ENCODE measurements at regions not wholly inside any gene's neighbourhood (a gene's known extent, or its start where the extent isn't known, plus 50 kb on each side); places are given as distances from the start of the nearest gene placed in this dataset.

- TF ChIP-seq CTCF (conservative IDR thresholded peaks at IDR 0.05 in 1 of 2, IDR thresholded peaks at IDR 0.05 in 1 of 2; ENCODE audit: low read depth in 1 of 2, low read length in 2 of 2) (no peak), EZH2 (IDR thresholded peaks at IDR 0.05; ENCODE audit: low read length, missing control alignments) (no peak)
- H3K9me3 ChIP-seq (ENCODE audit: control insufficient read depth, insufficient read depth, low read depth, low read length) = no peaks in the 10 kb centered on the region
- H3K9ac ChIP-seq (ENCODE audit: insufficient read depth, low read length) = no peak overlapping the region
- H2AFZ ChIP-seq (ENCODE audit: low read length) = no peak overlapping the region
- no peak overlapping the region for H3K4me3 ChIP-seq (replicated peaks in 1 of 4; ENCODE audit: control extremely low read depth in 1 of 4, insufficient read depth in 1 of 4, low read depth in 3 of 4, low read length in 4 of 4)
- H3K36me3 ChIP-seq (ENCODE audit: control insufficient read depth, insufficient read depth, low read length) = no peaks in the 10 kb centered on the region
- H3K4me2 ChIP-seq (ENCODE audit: extremely low read depth, insufficient read depth, low read length) = no peak overlapping the region
- no peaks in the 10 kb centered on the region for H3K4me1 ChIP-seq (ENCODE audit: control insufficient read depth, extremely low read depth, insufficient read depth, low read length)
- no peak for DNase-seq (ENCODE audit: low read depth in 2 of 2)
- no peaks in the 10 kb centered on the region for H3K79me2 ChIP-seq (ENCODE audit: control insufficient read depth, insufficient read depth, low read length)
- no peak overlapping the region for H3K27ac ChIP-seq (ENCODE audit: insufficient read depth, low read length)
- H3K27me3 ChIP-seq (ENCODE audit: control insufficient read depth, insufficient read depth, low read length) = no peaks in the 10 kb centered on the region
- no peaks in the 10 kb centered on the region for H4K20me1 ChIP-seq (ENCODE audit: control insufficient read depth, extremely low read depth, insufficient read depth, low read length)
Observed at GRCh38 chr2:15802657-15803542, 137.4 kb upstream of the MYCN start.

GRCh38 chr2:15803543-15804245 lies 136.7 kb upstream of the MYCN start:
- no peak overlapping the region for H3K4me2 ChIP-seq (ENCODE audit: extremely low read depth, insufficient read depth, low read length)
- no peaks in the 10 kb centered on the region for H3K4me1 ChIP-seq (ENCODE audit: control insufficient read depth, extremely low read depth, insufficient read depth, low read length)
- H3K9ac ChIP-seq (ENCODE audit: insufficient read depth, low read length) = no peak overlapping the region
- no peaks in the 10 kb centered on the region for H3K79me2 ChIP-seq (ENCODE audit: control insufficient read depth, insufficient read depth, low read length)
- H3K27me3 ChIP-seq (ENCODE audit: control insufficient read depth, insufficient read depth, low read length) = no peaks in the 10 kb centered on the region
- TF ChIP-seq CTCF (conservative IDR thresholded peaks at IDR 0.05 in 1 of 2, IDR thresholded peaks at IDR 0.05 in 1 of 2; ENCODE audit: low read depth in 1 of 2, low read length in 2 of 2) (no peak), EZH2 (IDR thresholded peaks at IDR 0.05; ENCODE audit: low read length, missing control alignments) (no peak)
- no peak overlapping the region for H3K4me3 ChIP-seq (replicated peaks in 1 of 4; ENCODE audit: control extremely low read depth in 1 of 4, insufficient read depth in 1 of 4, low read depth in 3 of 4, low read length in 4 of 4)
- no peaks in the 10 kb centered on the region for H3K9me3 ChIP-seq (ENCODE audit: control insufficient read depth, insufficient read depth, low read depth, low read length)
- H3K27ac ChIP-seq (ENCODE audit: insufficient read depth, low read length) = no peak overlapping the region
- no peak for DNase-seq (ENCODE audit: low read depth in 2 of 2)
- no peaks in the 10 kb centered on the region for H3K36me3 ChIP-seq (ENCODE audit: control insufficient read depth, insufficient read depth, low read length)
- H2AFZ ChIP-seq (ENCODE audit: low read length) = no peak overlapping the region
- no peaks in the 10 kb centered on the region for H4K20me1 ChIP-seq (ENCODE audit: control insufficient read depth, extremely low read depth, insufficient read depth, low read length)

GRCh38 chr2:15804246-15804619 lies 136.1 kb upstream of the MYCN start:
- Histone ChIP-seq H3K36me3 (ENCODE audit: control insufficient read depth, insufficient read depth, low read length) (no peaks in the 10 kb centered on the region), H3K79me2 (ENCODE audit: control insufficient read depth, insufficient read depth, low read length) (no peaks in the 10 kb centered on the region), H3K4me3 (replicated peaks in 1 of 4; ENCODE audit: control extremely low read depth in 1 of 4, insufficient read depth in 1 of 4, low read depth in 3 of 4, low read length in 4 of 4) (no peak overlapping the region), H4K20me1 (ENCODE audit: control insufficient read depth, extremely low read depth, insufficient read depth, low read length) (no peaks in the 10 kb centered on the region), H3K27me3 (ENCODE audit: control insufficient read depth, insufficient read depth, low read length) (no peaks in the 10 kb centered on the region), H3K9me3 (ENCODE audit: control insufficient read depth, insufficient read depth, low read depth, low read length) (no peaks in the 10 kb centered on the region), H2AFZ (ENCODE audit: low read length) (no peak overlapping the region), H3K9ac (ENCODE audit: insufficient read depth, low read length) (no peak overlapping the region), H3K4me1 (ENCODE audit: control insufficient read depth, extremely low read depth, insufficient read depth, low read length) (no peaks in the 10 kb centered on the region), H3K4me2 (ENCODE audit: extremely low read depth, insufficient read depth, low read length) (no peak overlapping the region), H3K27ac (ENCODE audit: insufficient read depth, low read length) (no peak overlapping the region)
- DNase-seq (ENCODE audit: low read depth in 2 of 2) = no peak
- TF ChIP-seq CTCF (conservative IDR thresholded peaks at IDR 0.05 in 1 of 2, IDR thresholded peaks at IDR 0.05 in 1 of 2; ENCODE audit: low read depth in 1 of 2, low read length in 2 of 2) (no peak), EZH2 (IDR thresholded peaks at IDR 0.05; ENCODE audit: low read length, missing control alignments) (no peak)
